NOMO-1 (cell line): ENCODE measurements at regions not wholly inside any gene's neighbourhood (a gene's known extent, or its start where the extent isn't known, plus 50 kb on each side); places are given as distances from the start of the nearest gene placed in this dataset.

Experiments used
- DNase-seq, 2 experiments: peaks; one replicate each; lab custom pipeline; 2025; ENCODE audit not compliant: unreplicated experiment in 2 of 2; lab: John Stamatoyannopoulos, UW

- no peak for DNase-seq
These were observed 133.5 kb upstream of the ONECUT1 start for GRCh38 chr15:52923626-52924025.

DNA sequence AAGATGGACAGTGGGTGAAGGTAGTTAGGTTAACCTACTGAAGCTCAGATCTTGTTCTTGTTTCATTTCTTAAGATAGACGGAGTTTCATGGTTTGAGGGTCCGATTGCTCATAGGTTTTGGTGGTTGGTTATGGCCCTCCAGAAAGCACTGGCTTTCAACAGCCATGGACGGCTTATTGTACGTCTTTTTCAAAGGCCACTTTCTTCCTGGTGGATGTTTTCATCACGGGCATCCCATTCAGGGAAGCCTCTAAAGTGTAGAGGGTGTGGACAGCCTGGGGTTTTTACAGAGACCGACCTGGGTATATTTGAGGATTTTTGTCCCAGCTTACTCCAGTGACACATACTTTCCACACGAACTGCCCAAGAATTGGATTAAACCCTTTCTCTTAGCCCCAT, 132.7 kb upstream of the ONECUT1 start:
- DNase-seq, result no peak

DNA sequence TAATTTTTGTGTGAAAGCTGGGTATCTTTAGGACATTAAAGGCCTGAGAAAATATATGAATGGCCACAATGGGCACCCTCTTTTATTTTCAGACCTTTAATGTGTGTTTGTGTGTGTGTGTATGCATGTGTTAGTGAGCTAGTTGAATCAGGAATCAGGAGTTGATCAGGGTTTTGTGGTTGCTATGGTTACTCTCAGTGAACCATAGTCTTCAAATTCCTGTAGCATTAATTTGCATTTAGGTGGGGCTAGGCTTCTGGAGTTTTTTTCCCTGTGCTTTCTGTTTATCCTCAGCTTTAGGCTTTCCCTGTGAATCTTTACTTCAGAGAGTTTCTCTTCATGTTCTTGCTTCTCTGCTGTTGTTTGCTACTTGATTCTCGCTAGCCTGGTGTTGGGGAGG, 122.0 kb upstream of the ONECUT1 start:
- no peak for DNase-seq

DNA sequence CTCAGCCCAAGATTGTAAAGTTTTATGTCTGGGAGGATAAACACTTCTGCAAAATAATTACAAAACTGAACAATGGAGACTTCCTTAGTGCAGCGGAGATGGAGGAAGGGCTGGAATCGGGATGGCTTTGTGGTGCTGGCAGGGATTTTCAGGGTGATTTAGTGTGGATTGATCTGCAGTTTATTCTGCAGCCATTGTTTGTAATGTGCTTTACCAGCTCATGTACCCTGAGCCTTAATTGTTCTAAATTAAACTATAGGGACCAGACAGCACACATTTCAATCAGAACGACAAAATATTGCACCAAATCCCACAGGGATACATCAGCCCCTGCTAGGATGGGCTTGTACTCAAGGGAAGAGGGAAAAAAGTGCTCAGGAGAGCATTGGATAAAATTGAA, 103.2 kb upstream of the ONECUT1 start:
- DNase-seq, result no peak

DNA sequence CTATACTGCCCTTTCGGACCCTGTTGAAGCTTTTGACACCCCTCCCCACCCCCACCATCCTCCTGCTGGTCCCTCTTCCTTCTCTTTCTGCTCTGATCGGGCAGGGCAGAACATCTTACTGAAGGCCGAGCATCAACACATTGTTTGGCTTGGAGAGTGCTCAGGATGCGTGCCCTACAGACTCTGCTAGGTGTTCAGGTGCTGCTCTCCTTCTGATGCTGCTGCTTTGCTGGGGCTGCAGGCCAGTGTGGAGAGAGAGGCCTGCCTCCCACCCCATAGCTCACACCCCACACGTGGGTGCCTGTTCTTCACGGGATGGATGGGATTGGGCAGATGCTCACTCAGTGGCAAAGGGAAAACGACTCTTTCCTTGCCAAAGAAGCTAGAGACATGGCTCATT, 89.8 kb upstream of the ONECUT1 start:
- DNase-seq, result no peak

DNA sequence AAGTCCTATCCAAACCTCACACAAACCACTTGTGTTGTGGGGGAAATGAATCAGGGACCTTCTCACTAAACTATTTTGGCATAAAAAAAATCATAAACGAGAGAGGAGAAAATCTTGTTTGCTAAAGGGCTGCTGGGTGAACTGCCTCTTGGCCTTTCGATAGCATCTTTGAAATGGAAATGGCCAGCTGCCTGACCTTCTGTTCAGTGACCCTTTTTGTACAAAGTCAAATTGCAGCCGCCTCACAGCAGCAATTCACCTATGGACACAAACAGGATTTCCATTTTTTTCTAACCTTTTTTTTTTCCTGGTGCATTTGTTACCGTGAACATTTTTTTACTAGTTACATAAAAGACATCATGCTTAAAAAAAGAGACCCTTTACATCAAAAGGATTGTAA, 89.0 kb upstream of the ONECUT1 start:
- DNase-seq, result no peak

DNA sequence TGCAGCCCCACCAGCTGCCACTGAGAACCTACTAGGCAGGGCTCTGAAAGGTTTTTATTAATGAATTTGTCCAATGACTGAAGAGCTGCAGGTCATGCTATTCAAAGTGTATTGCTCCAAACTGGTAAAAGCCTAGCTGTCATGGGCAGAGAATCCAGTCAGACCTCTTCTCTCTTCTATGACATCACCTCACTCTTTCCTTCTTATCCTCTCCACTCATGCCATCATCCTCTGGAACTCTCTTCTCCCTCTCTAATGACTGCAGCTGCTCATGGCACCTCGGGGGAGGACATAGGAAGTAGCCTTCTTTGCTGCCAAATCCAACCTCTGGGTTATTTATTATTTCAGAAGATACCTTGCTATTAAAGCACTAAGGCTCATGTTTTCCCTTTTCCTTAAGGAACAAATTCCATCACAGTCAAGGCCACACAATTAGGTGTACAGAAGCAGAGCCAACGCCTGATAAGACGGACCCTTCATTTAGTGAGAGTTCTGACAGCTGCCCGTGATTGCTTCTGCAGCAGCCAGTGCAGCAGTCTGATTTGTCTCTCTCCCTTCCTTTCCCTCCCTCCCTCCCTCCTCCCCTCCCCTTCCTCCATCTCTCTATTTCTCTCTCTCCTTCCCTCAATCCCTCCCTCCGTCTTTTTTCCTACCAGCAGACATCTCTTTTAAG, 87.0 kb upstream of the ONECUT1 start:
- DNase-seq, result no peak

GRCh38 chr15:52872036-52872818, 82.1 kb upstream of the ONECUT1 start:
- no peak for DNase-seq

DNA sequence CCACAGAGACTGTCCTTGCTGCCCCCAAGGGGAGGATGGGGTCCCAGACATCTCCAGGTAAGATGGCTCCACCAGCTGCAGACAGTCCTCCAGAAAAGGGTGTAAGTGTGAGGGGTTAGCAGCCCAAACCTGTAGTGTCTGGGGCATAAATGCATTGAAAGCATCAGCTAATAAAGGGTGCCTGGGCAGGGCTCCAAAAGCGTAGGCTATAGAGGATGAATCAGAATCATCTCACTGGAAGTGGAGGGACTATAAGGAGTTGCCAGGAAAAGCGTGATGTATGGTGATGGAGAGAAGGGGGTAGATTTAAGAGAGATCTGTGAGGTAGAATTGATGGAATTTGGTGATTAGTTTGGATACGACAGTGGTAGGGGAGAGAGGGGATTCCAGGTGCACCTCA, 79.9 kb upstream of the ONECUT1 start:
- DNase-seq, result no peak

DNA sequence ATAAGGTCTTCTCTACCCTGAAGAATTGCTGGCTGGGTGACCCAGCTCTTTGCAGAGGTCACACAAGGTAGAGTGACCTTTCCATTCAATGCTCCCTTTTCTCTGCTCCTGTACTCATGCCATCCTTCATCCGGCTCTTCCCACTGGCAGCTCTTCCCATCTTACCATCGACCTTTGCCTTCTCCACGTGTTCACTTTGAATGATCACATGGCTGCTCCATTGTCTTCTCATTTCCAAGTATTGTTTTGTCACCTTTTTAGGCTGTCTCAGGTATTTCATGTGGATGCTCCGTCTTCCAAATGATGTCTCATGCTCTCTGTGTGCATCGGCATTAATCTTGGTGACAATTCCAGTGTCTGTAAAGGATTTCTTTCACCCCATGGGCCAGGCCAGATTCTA, 76.6 kb upstream of the ONECUT1 start:
- no peak for DNase-seq

DNA sequence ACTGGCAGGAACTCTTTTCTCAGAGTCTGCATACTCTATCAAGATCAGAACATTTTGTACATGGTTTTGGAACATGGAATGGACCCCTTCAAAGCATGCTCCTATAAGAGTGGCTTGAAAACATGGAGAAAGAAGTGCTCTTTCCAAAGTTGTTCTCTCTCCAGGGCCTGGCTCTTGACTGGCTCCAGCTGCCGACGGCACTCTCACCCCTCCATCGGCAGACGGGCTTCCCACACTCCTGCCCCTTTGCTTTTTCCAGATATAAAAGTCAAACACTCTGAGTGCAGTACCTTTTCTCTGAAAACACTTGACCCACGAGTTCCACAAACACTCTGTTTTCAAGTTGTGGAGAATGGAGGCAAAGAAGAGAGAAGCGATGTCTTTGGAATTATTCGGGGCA, 72.5 kb upstream of the ONECUT1 start:
- no peak for DNase-seq

GRCh38 chr15:52858782-52859176, 68.6 kb upstream of the ONECUT1 start:
- no peak for DNase-seq

DNA sequence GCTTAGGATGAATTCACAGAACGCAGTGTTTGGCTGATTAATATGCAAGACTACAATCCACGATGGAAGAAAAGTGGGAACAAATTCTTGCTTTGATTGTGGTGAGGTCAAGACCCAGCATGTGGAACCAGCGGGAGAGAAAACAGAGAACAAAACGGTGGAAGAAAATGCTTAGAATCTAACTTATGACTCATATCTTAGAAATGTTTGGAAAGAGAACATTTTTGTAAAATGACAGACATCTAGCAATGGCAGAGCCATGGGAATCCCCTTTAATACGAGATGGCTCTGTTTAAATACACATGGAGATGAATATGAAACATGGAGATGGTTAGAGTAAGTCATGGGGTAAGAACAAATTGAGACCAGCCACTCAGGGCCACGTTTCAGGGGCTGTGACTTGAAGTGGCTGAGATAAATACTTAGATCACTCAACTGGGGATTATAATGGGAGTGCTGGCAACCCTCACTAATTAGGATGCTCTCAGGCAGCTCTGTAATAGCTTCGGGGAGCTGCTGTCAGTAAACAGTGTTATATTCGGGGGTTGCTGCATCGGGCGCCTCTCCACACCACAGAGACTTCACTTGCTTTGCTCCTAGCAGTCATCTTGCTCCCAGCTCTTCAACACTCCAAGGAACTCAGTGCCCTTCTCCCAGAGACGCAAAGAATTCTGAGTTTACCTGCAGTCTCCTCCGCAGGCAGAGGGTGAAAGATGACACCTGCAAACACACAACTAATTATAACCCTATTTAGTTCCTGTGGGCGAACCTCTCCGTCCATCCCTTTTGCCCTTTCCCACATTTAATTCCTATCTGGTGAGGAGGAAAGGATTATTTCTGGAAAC, 68.0 kb upstream of the ONECUT1 start:
- no peak for DNase-seq

DNA sequence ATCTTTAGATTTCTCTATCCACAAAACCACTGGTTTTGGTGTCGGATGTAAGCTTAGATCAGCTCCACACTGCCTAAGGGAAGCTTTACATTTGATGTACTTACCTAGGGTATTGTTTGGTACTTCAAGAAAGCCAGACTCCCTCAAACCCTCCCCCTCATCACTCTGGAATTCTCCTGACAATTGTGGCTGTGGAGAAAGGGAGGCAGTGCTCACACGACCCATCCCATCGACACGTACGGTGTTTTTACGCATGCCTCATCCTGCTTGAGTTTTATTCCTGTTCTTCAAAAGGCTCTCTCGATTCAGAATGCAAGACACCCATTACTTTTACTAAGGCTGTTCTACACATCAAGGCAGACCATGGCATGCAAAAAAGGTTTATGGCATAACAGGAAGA, 67.3 kb upstream of the ONECUT1 start:
- no peak for DNase-seq

DNA sequence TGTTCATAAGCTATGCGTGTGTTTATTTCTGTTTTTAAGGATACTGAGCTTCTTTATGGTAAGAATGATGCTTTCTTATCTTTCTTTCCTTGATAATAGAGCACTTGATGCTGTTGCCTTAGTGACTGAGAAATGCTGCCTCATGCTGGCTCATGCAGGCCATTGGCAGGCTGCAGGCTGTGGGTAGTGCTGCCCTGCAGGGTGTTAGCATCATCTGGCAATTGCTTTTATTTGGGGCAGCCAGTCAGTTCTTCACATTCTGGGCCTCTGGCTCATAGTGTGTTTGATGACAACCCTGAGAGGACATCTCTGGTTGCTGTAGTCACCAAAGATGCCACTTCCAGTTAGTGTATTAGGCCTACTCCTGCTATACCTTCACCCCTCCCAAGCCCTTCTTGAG, 66.2 kb upstream of the ONECUT1 start:
- DNase-seq, result no peak

DNA sequence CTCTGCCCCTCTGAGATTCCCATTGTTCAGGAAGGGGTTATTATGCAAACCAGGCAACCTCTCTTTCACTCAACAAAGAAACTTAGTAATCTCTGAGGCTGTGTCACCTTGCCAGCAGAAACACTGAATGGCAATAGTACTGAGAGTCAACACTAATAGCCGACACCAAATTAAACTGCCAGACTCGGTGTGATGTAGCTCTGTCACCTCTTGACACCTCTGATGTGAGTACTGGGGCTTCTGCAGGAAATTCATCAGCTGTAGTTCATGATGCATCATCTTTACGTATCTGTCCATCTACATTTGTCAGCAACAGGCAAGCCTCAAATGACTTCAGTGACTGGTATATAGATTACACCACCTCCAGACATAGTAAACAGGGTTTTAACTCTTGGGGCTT, 65.0 kb upstream of the ONECUT1 start:
- DNase-seq, result no peak

DNA sequence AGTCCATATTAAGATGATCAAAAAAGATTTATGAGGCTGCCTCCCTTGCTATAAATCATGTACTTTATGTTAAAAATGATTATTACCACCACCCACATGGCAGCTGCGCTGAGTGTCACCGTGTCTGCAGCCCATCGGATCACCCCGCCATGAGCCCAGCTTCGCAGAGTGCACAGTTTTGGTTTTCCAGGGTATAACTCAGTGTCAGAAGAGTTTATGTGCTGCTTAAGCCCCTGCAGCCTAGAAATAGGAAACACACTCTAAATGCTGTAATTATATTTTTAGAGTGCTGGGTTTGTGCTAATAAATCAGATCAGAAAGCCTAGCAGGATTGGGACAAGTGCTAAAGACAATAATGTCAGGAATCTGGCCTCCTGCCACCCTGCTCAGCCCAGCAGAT, 54.7 kb upstream of the ONECUT1 start:
- no peak for DNase-seq
